ENCODE measurements at regions not wholly inside any gene's neighbourhood (a gene's known extent, or its start where the extent isn't known, plus 50 kb on each side); places are given as distances from the start of the nearest gene placed in this dataset.

DNA sequence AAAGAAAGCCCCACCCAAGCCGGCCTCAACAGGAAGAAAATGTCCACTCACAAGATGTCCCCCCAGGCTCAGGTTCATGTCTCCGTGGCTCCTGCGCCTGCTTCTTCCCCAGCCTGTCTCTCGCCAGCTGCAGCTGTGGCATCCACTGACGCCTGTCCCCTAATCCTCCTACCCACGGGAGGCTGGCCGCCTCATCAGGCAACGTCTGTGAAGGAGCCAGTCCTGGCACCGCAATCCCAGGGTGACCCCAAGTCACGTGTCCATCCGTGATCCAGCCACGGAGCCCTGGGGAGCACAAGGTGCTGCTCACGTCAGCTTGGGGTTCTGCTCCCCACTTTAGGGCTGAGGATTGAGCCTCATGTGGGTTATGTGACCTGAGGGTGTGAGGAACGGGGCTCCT is 640.3 kb downstream of the CDH26 start:
- TF ChIP-seq POLR2A (IDR thresholded peaks at IDR 0.05; ENCODE audit: low read depth, low read length) (no peak), TAF1 (IDR thresholded peaks at IDR 0.05; ENCODE audit: low read depth, low read length) (no peak), POLR2AphosphoS5 (IDR thresholded peaks at IDR 0.05; ENCODE audit: low read depth, low read length) (no peak), SPI1 (IDR thresholded peaks at IDR 0.05; ENCODE audit: low read depth, low read length) (no peak)

Measured in GM12891 (cell line).